Heart left ventricle (tissue), 16 donors: ENCODE measurements at regions not wholly inside any gene's neighbourhood (a gene's known extent, or its start where the extent isn't known, plus 50 kb on each side); places are given as distances from the start of the nearest gene placed in this dataset.

Experiments used
- ATAC-seq, 4 donors: fragments of 200-7000 bp; cut with Tn5 transposase; one replicate each; pipeline ENCODE4 v1.9.1; 2020 to 2022; ENCODE audit warnings: moderate library complexity in 4 of 4, mild to moderate bottlenecking in 3 of 4, moderate number of reproducible peaks in 1 of 4
- DNase-seq, 5 donors: peaks; one replicate each; pipeline ENCODE4 v3.0.0-alpha.2; 2020
- H3K27ac ChIP-seq, 12 donors: fragments of 200-600 bp; sonication (generic) in 4 of 12; one replicate each; pipeline versions ENCODE4 v1.5.0 to v1.8.0; 2016 to 2022; ENCODE audit warnings: mild to moderate bottlenecking in 2 of 12
- H3K27me3 ChIP-seq, 9 donors: fragments of 200-600 bp; sonication (generic) in 2 of 9; one replicate each; pipeline versions ENCODE4 v1.5.1 to v1.8.0; 2016 to 2022; ENCODE audit warnings: mild to moderate bottlenecking in 3 of 9
- H3K36me3 ChIP-seq, 9 donors: fragments of 200-600 bp; sonication (generic) in 2 of 9; one replicate each; pipeline versions ENCODE4 v1.5.0 to v1.8.0; 2018 to 2022; ENCODE audit warnings: mild to moderate bottlenecking in 2 of 9
- H3K4me1 ChIP-seq, 12 donors: fragments of 200-600 bp; sonication (generic) in 4 of 12; one replicate each; pipeline versions ENCODE4 v1.5.0 to v1.8.0; 2016 to 2022; ENCODE audit warnings: mild to moderate bottlenecking in 3 of 12
- H3K4me3 ChIP-seq, 12 donors: fragments of 200-600 bp; sonication (generic) in 4 of 12; one replicate each; pipeline versions ENCODE4 v1.5.0 to v1.8.0; 2017 to 2022; ENCODE audit warnings: mild to moderate bottlenecking in 9 of 12, moderate library complexity in 4 of 12
- H3K9me3 ChIP-seq, 12 donors: fragments of 200-600 bp; sonication (generic) in 4 of 12; one replicate each; pipeline versions ENCODE4 v1.5.0 to v1.8.0; 2016 to 2022; ENCODE audit warnings: mild to moderate bottlenecking in 1 of 12
- CTCF ChIP-seq, 12 donors: fragments of 200-600 bp; sonication (generic) in 4 of 12; IDR thresholded peaks; one replicate each; pipeline versions ENCODE4 v1.5.0 to v1.8.0; 2018 to 2022; ENCODE audit warnings: antibody characterized with exemption in 12 of 12, mild to moderate bottlenecking in 5 of 12
- POLR2A ChIP-seq, 2 donors: fragments of 450-650 bp; IDR thresholded peaks; one replicate each; pipeline ENCODE4 v1.6.1; 2017; ENCODE audit warnings: antibody characterized with exemption in 2 of 2, mild to moderate bottlenecking in 2 of 2, moderate library complexity in 2 of 2
- WGBS, 4 donors: extraction: QIAGEN DNeasy Blood & Tissue Kit in 2 of 4; methylation state at CpG; one replicate each; pipeline versions ENCODE4 v1.1.5 to v1.1.7; 2013 to 2018; 5-methylcytosine and 5-hydroxymethylcytosine counted together
- intact Hi-C, 10 donors: fragments of 100-400 bp; cut with DNase I; formaldehyde crosslinking; loops; one replicate each; pipeline versions ENCODE4 v1.11.1 to v1.14.2; 2022
- donor health status: ischemic (EF 13 %, LVEDD 7.1; RV severe dilation, severe dysfunction).
- donor health status: healthy with polysubstance abuse.
- donor health status: DM: no; HTN: yes; CAD: no.
- donor health status: DM: no; HTN: no; CAD: no.
- donor health status: ischemic (EF 25% LVEDD 6.9; RV normal size, moderate dysfunction).
- donor health status: ischemic (EF 25% LVEDD 5.7; RV mildly dilated, moderate dysfunction).
- donor health status: healthy.
- donor health status: DM: yes; HTN: yes; CAD: no.
- donor health status: ischemic (EF 35%, LVEDD 5.7; RV mildly dilated, moderate dysfunction).
- donor health status: nonischemic (EF 11% LVEDD 7.7; RV severe dilation, severe dysfunction).
- donor health status: DM: yes; HTN: yes; CAD: no.
- donor health status: PGD.
- donor health status: ischemic (EF 29% LVEDD 5.4; RV normal size, mild dysfunction).
- donor health status: nonischemic (EF 23%, LVEDD 6.1; RV moderate dilation, normal function).

- WGBS, 4 donors = 65 to 77% (median 75%) methylated on average over 7 of the region's 7 CpGs
- H3K4me3 ChIP-seq = no peak overlapping the region
- intact Hi-C loops = no loop called here
Measured at GRCh38 chr6:131412960-131413830, 159.8 kb upstream of the ARG1 start.

GRCh38 chr6:131413831-131414191 is 159.2 kb upstream of the ARG1 start:
- no peak for DNase-seq
- WGBS, 4 donors = 75 to 83% (median 80%) methylated on average over 2 of the region's 2 CpGs
- no peaks in the 10 kb centered on the region for H3K27me3 ChIP-seq
- intact Hi-C loops = no loop called here
- no peak overlapping the region for H3K27ac ChIP-seq
- no peaks in the 10 kb centered on the region for H3K36me3 ChIP-seq
- no peaks in the 10 kb centered on the region for H3K4me1 ChIP-seq
- H3K9me3 ChIP-seq = no peaks in the 10 kb centered on the region
- no peak overlapping the region for H3K4me3 ChIP-seq
- TF ChIP-seq POLR2A (IDR thresholded peaks at IDR 0.05) = no peak
- no peak for TF ChIP-seq CTCF (IDR thresholded peaks at IDR 0.05)
- ATAC-seq = no peak

More at GRCh38 chr6:131412960-131413830, 159.8 kb upstream of the ARG1 start:
- no peaks in the 10 kb centered on the region for H3K9me3 ChIP-seq
- DNase-seq = no peak
- no peak for TF ChIP-seq POLR2A (IDR thresholded peaks at IDR 0.05)
- TF ChIP-seq CTCF (IDR thresholded peaks at IDR 0.05) = no peak
- ATAC-seq = no peak
- H3K27me3 ChIP-seq = no peaks in the 10 kb centered on the region
- H3K4me1 ChIP-seq = no peaks in the 10 kb centered on the region
- no peaks in the 10 kb centered on the region for H3K36me3 ChIP-seq
- no peak overlapping the region for H3K27ac ChIP-seq

GRCh38 chr6:131414956-131415355 is 158.1 kb upstream of the ARG1 start:
- H3K9me3 ChIP-seq = no peaks in the 10 kb centered on the region
- H3K4me1 ChIP-seq = no peaks in the 10 kb centered on the region
- no peak overlapping the region for H3K4me3 ChIP-seq
- 79 to 85% (median 83%) methylated on average over 7 of the region's 7 CpGs for whole genome bisulfite sequencing, 4 donors
- TF ChIP-seq POLR2A (IDR thresholded peaks at IDR 0.05) (no peak), CTCF (IDR thresholded peaks at IDR 0.05) (no peak)
- no peak for ATAC-seq
- no peaks in the 10 kb centered on the region for H3K36me3 ChIP-seq
- no peak overlapping the region for H3K27ac ChIP-seq
- intact Hi-C loops = no loop called here
- DNase-seq = no peak
- H3K27me3 ChIP-seq = no peaks in the 10 kb centered on the region

GRCh38 chr6:131418441-131418840 is 154.6 kb upstream of the ARG1 start:
- no peak overlapping the region for H3K27ac ChIP-seq
- ATAC-seq (no peak), DNase-seq (no peak)
- no peaks in the 10 kb centered on the region for H3K4me1 ChIP-seq
- H3K9me3 ChIP-seq = no peaks in the 10 kb centered on the region
- TF ChIP-seq POLR2A (IDR thresholded peaks at IDR 0.05) (no peak), CTCF (IDR thresholded peaks at IDR 0.05) (no peak)
- no peaks in the 10 kb centered on the region for H3K36me3 ChIP-seq
- WGBS, 4 donors = 45 to 57% (median 52%) methylated on average over 5 of the region's 5 CpGs
- no peak overlapping the region for H3K4me3 ChIP-seq
- peaks cover 0 to 3% (median 0%) of the 10 kb centered on the region in 9 donors for H3K27me3 ChIP-seq
- intact Hi-C loops = no loop called here
